HL-60 (cell line): ENCODE measurements at regions not wholly inside any gene's neighbourhood (a gene's known extent, or its start where the extent isn't known, plus 50 kb on each side); places are given as distances from the start of the nearest gene placed in this dataset.
"Not testable (repeated sequence)": the region's sequence is repeated elsewhere in the genome, so short reads cannot be mapped to it uniquely, and the experiment has no call there.

Source experiments
- POLR2AphosphoS5 ChIP-seq: IDR thresholded peaks from 2 replicates; pipeline ENCODE4 v1.6.1; 2012; ENCODE audit warnings: low read depth
- TF ChIP-seq, protein P1 (sequence below): IDR thresholded peaks from one replicate; pipeline ENCODE4 v1.5.1; 2011; ENCODE audit warnings: low read length, control low read depth, inconsistent platforms; ENCODE audit not compliant: insufficient read depth
- TF ChIP-seq, protein P2 (sequence below): IDR thresholded peaks from 2 replicates; pipeline ENCODE4 v1.6.1; 2012; ENCODE audit warnings: low read depth; ENCODE audit not compliant: insufficient replicate concordance

DNA sequence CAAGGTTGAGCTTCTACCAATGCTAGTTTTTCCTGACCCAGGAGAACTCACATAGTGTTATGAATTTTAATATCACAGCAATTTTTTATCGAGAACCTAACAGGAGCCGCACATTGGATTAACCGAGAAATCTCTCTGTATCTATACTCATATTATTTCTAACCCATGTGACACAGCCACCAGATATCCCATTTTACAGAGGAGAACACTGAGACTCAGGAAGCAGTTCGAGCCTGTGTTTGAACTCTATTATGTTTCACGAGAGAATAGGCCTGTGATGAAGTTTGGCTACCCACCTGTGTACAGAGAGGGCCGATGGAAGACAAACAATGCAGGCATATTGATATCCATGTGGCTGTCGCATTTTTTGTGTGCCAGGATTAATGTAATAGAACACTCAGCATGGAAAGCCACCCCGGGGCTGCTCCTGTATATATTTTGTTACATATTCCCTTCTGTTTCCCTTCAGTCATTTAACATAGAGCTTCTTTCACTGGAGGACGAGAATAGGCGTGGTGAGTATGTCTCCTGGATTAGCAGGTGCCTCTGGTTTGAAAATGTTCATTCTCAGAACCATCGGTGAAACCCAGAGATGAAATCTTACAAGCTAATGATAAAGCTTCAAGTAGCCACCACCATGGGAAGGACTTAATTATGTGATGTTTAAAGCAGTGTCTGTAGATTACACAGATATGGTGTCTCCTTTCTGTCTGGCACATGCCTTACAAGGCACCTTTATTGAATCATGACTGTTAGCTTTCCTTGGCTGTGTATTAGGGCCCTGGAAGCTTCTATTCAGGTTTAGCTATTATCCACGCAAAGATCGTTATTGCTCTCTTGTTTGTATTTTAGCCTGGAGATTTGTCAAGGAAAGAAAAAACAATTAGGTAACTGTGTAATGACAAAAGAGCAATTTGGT is 205.4 kb downstream of the BCAS1 start:
- TF ChIP-seq, protein P1, sequence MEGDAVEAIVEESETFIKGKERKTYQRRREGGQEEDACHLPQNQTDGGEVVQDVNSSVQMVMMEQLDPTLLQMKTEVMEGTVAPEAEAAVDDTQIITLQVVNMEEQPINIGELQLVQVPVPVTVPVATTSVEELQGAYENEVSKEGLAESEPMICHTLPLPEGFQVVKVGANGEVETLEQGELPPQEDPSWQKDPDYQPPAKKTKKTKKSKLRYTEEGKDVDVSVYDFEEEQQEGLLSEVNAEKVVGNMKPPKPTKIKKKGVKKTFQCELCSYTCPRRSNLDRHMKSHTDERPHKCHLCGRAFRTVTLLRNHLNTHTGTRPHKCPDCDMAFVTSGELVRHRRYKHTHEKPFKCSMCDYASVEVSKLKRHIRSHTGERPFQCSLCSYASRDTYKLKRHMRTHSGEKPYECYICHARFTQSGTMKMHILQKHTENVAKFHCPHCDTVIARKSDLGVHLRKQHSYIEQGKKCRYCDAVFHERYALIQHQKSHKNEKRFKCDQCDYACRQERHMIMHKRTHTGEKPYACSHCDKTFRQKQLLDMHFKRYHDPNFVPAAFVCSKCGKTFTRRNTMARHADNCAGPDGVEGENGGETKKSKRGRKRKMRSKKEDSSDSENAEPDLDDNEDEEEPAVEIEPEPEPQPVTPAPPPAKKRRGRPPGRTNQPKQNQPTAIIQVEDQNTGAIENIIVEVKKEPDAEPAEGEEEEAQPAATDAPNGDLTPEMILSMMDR: not testable (repeated sequence)
- TF ChIP-seq POLR2AphosphoS5: not testable (repeated sequence)
- TF ChIP-seq, protein P2, sequence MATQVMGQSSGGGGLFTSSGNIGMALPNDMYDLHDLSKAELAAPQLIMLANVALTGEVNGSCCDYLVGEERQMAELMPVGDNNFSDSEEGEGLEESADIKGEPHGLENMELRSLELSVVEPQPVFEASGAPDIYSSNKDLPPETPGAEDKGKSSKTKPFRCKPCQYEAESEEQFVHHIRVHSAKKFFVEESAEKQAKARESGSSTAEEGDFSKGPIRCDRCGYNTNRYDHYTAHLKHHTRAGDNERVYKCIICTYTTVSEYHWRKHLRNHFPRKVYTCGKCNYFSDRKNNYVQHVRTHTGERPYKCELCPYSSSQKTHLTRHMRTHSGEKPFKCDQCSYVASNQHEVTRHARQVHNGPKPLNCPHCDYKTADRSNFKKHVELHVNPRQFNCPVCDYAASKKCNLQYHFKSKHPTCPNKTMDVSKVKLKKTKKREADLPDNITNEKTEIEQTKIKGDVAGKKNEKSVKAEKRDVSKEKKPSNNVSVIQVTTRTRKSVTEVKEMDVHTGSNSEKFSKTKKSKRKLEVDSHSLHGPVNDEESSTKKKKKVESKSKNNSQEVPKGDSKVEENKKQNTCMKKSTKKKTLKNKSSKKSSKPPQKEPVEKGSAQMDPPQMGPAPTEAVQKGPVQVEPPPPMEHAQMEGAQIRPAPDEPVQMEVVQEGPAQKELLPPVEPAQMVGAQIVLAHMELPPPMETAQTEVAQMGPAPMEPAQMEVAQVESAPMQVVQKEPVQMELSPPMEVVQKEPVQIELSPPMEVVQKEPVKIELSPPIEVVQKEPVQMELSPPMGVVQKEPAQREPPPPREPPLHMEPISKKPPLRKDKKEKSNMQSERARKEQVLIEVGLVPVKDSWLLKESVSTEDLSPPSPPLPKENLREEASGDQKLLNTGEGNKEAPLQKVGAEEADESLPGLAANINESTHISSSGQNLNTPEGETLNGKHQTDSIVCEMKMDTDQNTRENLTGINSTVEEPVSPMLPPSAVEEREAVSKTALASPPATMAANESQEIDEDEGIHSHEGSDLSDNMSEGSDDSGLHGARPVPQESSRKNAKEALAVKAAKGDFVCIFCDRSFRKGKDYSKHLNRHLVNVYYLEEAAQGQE: not testable (repeated sequence)
